GM12878 (cell line): ENCODE measurements at regions not wholly inside any gene's neighbourhood (a gene's known extent, or its start where the extent isn't known, plus 50 kb on each side); places are given as distances from the start of the nearest gene placed in this dataset.

ENCODE experiments used
- ATAC-seq: fragments of 200-7000 bp; cut with Tn5 transposase; 3 replicates; pipeline ENCODE4 v1.9.1; 2020; ENCODE audit warnings: mild to moderate bottlenecking, moderate library complexity
- BruUV-seq: library from RNA; stranded (reverse); fragments of 400-500 nt; replicated peaks from 2 replicates; lab custom pipeline; 2021; lab: Mats Ljungman, UMichigan
- CTCF ChIA-PET: fragments of 300-600 bp; sonication (Branson Sonifier 250); formaldehyde crosslinking; extraction: SDS; loops from one replicate; lab custom pipeline; 2021; ENCODE audit warnings: inconsistent platforms; lab: Yijun Ruan, JAX
- POLR2A ChIA-PET: fragments of 350-600 bp; formaldehyde crosslinking; extraction: SDS; loops from one replicate; lab custom pipeline; 2021; ENCODE audit warnings: inconsistent platforms; lab: Charles Lee
- RAD21 ChIA-PET: fragments of 300-600 bp; sonication (Branson Sonifier 250); formaldehyde crosslinking; loops from one replicate; lab custom pipeline; 2023; ENCODE audit warnings: antibody characterized with exemption; ENCODE audit not compliant: unreplicated experiment; lab: Charles Lee
- SMC1A ChIA-PET: fragments of 300-600 bp; sonication (Branson Sonifier 250); formaldehyde crosslinking; loops from one replicate; lab custom pipeline; 2023; ENCODE audit not compliant: unreplicated experiment, uncharacterized antibody; lab: Charles Lee
- DNase-seq: peaks from one replicate; pipeline ENCODE4 v3.0.0-alpha.2; 2011; ENCODE audit warnings: low read depth, low spot score
- FAIRE-seq: peaks from 3 replicates; lab custom pipeline; 2011; peaks lifted over from hg19 to GRCh38; lab: Jason Lieb, UNC
- H2AFZ ChIP-seq: 2 replicates; pipeline ENCODE4 v1.6.0; 2011; ENCODE audit warnings: low read depth, low read length, control low read depth; ENCODE audit not compliant: control insufficient read depth
- H3K27ac ChIP-seq: 2 replicates; pipeline ENCODE4 v1.5.1; 2011; ENCODE audit warnings: control low read depth; ENCODE audit not compliant: control insufficient read depth, insufficient read depth
- H3K27me3 ChIP-seq, 2 experiments: replicated peaks in 1 of 2; 2 replicates each; pipeline versions ENCODE4 v1.6.0 to v1.6.1; 2011; ENCODE audit warnings: low read length in 1 of 2; ENCODE audit not compliant: control insufficient read depth in 2 of 2, insufficient read depth in 2 of 2
- H3K36me3 ChIP-seq, 2 experiments: 2 replicates each; pipeline ENCODE4 v1.5.1; 2011; ENCODE audit warnings: low read length in 1 of 2; ENCODE audit not compliant: control insufficient read depth in 2 of 2, insufficient read depth in 2 of 2
- H3K4me1 ChIP-seq: 2 replicates; pipeline ENCODE4 v1.6.1; 2011; ENCODE audit warnings: mild to moderate bottlenecking, low read length, moderate library complexity, mixed read lengths; ENCODE audit not compliant: control insufficient read depth, insufficient read depth
- H3K4me2 ChIP-seq: 2 replicates; pipeline ENCODE4 v1.6.0; 2011; ENCODE audit warnings: control low read depth; ENCODE audit not compliant: control insufficient read depth, insufficient read depth
- H3K4me3 ChIP-seq: fragments of 200-600 bp; sonication (generic); 2 replicates; pipeline ENCODE4 v1.5.1; 2016
- H3K79me2 ChIP-seq: 2 replicates; pipeline ENCODE4 v1.6.0; 2011; ENCODE audit warnings: low read length; ENCODE audit not compliant: control insufficient read depth, insufficient read depth
- H3K9ac ChIP-seq: 2 replicates; pipeline ENCODE4 v1.8.0; 2011; ENCODE audit warnings: low read length, control low read depth, mixed read lengths; ENCODE audit not compliant: control insufficient read depth, insufficient read depth
- H3K9me3 ChIP-seq: replicated peaks from 3 replicates; pipeline ENCODE4 v1.5.1; 2011; ENCODE audit warnings: mild to moderate bottlenecking, low read length; ENCODE audit not compliant: control insufficient read depth, insufficient read depth
- H4K20me1 ChIP-seq: 2 replicates; pipeline ENCODE4 v1.6.0; 2011; ENCODE audit not compliant: control insufficient read depth, insufficient read depth
- EZH2 ChIP-seq: IDR thresholded peaks from 2 replicates; pipeline ENCODE4 v1.6.1; 2012; ENCODE audit warnings: low read depth, mild to moderate bottlenecking, control low read depth, inconsistent platforms, low read length, borderline replicate concordance; ENCODE audit not compliant: control insufficient read depth
- HDGF ChIP-seq: fragments of 450-650 bp; IDR thresholded peaks from 2 replicates; pipeline ENCODE4 v1.6.1; 2016; ENCODE audit warnings: antibody characterized with exemption
- RAD21 ChIP-seq: IDR thresholded peaks from 2 replicates; pipeline ENCODE4 v1.6.1; 2011; ENCODE audit warnings: mild to moderate bottlenecking, low read depth, low read length, moderate library complexity; ENCODE audit not compliant: insufficient read depth
- SUPT20H ChIP-seq: IDR thresholded peaks from 2 replicates; pipeline ENCODE4 v1.6.1; 2011; ENCODE audit warnings: low read depth, mild to moderate bottlenecking, low read length, moderate library complexity, borderline replicate concordance; ENCODE audit not compliant: control insufficient read depth
- WGBS: methylation state at CpG from one replicate; pipeline ENCODE4 v1.1.6; 2016; ENCODE audit warnings: low lambda C conversion rate; ENCODE audit not compliant: insufficient replicate concordance, insufficient coverage; ENCODE audit errors: missing lambda C conversion rate; 5-methylcytosine and 5-hydroxymethylcytosine counted together
- in situ Hi-C: fragments of 300-500 bp; cut with MboI; formaldehyde crosslinking; loops from 9 replicates; pipeline ENCODE4 v1.14.3; 2018; ENCODE audit warnings: mixed read lengths
- intact Hi-C: fragments of 100-400 bp; cut with micrococcal nuclease; formaldehyde crosslinking; loops from one replicate; pipeline ENCODE4 v1.14.2; 2022; ENCODE audit not compliant: unreplicated experiment
- TF ChIP-seq, protein P1 (sequence below): fragments of 450-650 bp; IDR thresholded peaks from 2 replicates; pipeline ENCODE4 v1.6.1; 2014; ENCODE audit warnings: mild to moderate bottlenecking
- TF ChIP-seq, protein P2 (sequence below): IDR thresholded peaks from 2 replicates; pipeline ENCODE4 v1.6.1; 2011; ENCODE audit warnings: borderline replicate concordance, low read depth, mild to moderate bottlenecking, moderate library complexity, low read length; ENCODE audit not compliant: insufficient read depth, poor library complexity, severe bottlenecking
- TF ChIP-seq, protein P3 (sequence below): IDR thresholded peaks from 2 replicates; pipeline ENCODE4 v1.6.1; 2012; ENCODE audit warnings: mild to moderate bottlenecking, low read depth, low read length

GRCh38 chr21:32858628-32859027 lies 87.1 kb upstream of the PAXBP1 start:
- no peak for DNase-seq
- SMC1A ChIA-PET = interaction anchor here (1.2 kb wide), 1 partner anchor 20 kb away, joined by 3 read pairs; no protein-coding TSS in a partner anchor
- H3K9me3 ChIP-seq = no peaks in the 10 kb centered on the region; the same call in 1 of the 3 replicates
- no peak overlapping the region for H3K27ac ChIP-seq
- no peaks in the 10 kb centered on the region for H4K20me1 ChIP-seq
- CTCF ChIA-PET = interaction anchor here (1.0 kb wide), 1 partner anchor 142 kb away, joined by 3 read pairs; no protein-coding TSS in a partner anchor
- in situ Hi-C loops = no loop called here
- 32% methylated on average over 4 of the region's 4 CpGs for WGBS
- no TSS peak for BruUV-seq
- no peak overlapping the region for H2AFZ ChIP-seq
- H3K79me2 ChIP-seq = no peaks in the 10 kb centered on the region
- H3K9ac ChIP-seq = no peak overlapping the region
- no peak overlapping the region for H3K4me3 ChIP-seq
- intact Hi-C loops = no loop called here
- H3K27me3 ChIP-seq = no peaks in the 10 kb centered on the region
- H3K4me1 ChIP-seq = no peaks in the 10 kb centered on the region
- RAD21 ChIA-PET = no interaction called here
- H3K36me3 ChIP-seq = no peaks in the 10 kb centered on the region
- H3K4me2 ChIP-seq = no peak overlapping the region
- TF ChIP-seq SUPT20H = no peak
- TF ChIP-seq, protein P1, sequence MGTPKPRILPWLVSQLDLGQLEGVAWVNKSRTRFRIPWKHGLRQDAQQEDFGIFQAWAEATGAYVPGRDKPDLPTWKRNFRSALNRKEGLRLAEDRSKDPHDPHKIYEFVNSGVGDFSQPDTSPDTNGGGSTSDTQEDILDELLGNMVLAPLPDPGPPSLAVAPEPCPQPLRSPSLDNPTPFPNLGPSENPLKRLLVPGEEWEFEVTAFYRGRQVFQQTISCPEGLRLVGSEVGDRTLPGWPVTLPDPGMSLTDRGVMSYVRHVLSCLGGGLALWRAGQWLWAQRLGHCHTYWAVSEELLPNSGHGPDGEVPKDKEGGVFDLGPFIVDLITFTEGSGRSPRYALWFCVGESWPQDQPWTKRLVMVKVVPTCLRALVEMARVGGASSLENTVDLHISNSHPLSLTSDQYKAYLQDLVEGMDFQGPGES = no peak
- TF ChIP-seq, protein P2, sequence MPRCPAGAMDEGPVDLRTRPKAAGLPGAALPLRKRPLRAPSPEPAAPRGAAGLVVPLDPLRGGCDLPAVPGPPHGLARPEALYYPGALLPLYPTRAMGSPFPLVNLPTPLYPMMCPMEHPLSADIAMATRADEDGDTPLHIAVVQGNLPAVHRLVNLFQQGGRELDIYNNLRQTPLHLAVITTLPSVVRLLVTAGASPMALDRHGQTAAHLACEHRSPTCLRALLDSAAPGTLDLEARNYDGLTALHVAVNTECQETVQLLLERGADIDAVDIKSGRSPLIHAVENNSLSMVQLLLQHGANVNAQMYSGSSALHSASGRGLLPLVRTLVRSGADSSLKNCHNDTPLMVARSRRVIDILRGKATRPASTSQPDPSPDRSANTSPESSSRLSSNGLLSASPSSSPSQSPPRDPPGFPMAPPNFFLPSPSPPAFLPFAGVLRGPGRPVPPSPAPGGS = no peak
- TF ChIP-seq RAD21 = no peak
- no peak for TF ChIP-seq EZH2
- TF ChIP-seq HDGF = no peak
- TF ChIP-seq, protein P3, sequence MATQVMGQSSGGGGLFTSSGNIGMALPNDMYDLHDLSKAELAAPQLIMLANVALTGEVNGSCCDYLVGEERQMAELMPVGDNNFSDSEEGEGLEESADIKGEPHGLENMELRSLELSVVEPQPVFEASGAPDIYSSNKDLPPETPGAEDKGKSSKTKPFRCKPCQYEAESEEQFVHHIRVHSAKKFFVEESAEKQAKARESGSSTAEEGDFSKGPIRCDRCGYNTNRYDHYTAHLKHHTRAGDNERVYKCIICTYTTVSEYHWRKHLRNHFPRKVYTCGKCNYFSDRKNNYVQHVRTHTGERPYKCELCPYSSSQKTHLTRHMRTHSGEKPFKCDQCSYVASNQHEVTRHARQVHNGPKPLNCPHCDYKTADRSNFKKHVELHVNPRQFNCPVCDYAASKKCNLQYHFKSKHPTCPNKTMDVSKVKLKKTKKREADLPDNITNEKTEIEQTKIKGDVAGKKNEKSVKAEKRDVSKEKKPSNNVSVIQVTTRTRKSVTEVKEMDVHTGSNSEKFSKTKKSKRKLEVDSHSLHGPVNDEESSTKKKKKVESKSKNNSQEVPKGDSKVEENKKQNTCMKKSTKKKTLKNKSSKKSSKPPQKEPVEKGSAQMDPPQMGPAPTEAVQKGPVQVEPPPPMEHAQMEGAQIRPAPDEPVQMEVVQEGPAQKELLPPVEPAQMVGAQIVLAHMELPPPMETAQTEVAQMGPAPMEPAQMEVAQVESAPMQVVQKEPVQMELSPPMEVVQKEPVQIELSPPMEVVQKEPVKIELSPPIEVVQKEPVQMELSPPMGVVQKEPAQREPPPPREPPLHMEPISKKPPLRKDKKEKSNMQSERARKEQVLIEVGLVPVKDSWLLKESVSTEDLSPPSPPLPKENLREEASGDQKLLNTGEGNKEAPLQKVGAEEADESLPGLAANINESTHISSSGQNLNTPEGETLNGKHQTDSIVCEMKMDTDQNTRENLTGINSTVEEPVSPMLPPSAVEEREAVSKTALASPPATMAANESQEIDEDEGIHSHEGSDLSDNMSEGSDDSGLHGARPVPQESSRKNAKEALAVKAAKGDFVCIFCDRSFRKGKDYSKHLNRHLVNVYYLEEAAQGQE = no peak
- POLR2A ChIA-PET = no interaction called here
- no peak for FAIRE-seq
- no peak for ATAC-seq
